ENCODE measurements at regions not wholly inside any gene's neighbourhood (a gene's known extent, or its start where the extent isn't known, plus 50 kb on each side); places are given as distances from the start of the nearest gene placed in this dataset.

- intact Hi-C loops (cut with micrococcal nuclease): no loop called here
- Histone ChIP-seq H3K27ac (ENCODE audit: low read depth, low read length) (no peak overlapping the region), H3K4me2 (ENCODE audit: low read length) (no peak overlapping the region), H3K79me2 (ENCODE audit: insufficient read depth, low read length) (no peaks in the 10 kb centered on the region), H3K4me3 (replicated peaks in 1 of 2; ENCODE audit: low read depth in 1 of 2, low read length in 2 of 2) (no peak overlapping the region), H4K20me1 (ENCODE audit: insufficient read depth) (no peaks in the 10 kb centered on the region), H3K4me1 (ENCODE audit: control insufficient read depth in 1 of 2, insufficient read depth in 2 of 2, low read length in 2 of 2) (peaks cover 5 to 6% of the 10 kb centered on the region in 2 experiments; a peak in 2 of 4 replicates), H3K9ac (ENCODE audit: low read length) (no peak overlapping the region), H2AFZ (ENCODE audit: low read depth, low read length, poor library complexity, severe bottlenecking) (no peak overlapping the region), H3K27me3 (ENCODE audit: insufficient read depth, low read length) (peaks cover 16% of the 10 kb centered on the region), H3K9me3 (ENCODE audit: control insufficient read depth in 1 of 2, insufficient read depth in 1 of 2, low read depth in 1 of 2, low read length in 2 of 2) (no peaks in the 10 kb centered on the region), H3K9me2 (ENCODE audit: insufficient read depth) (no peaks in the 10 kb centered on the region), H3K36me3 (ENCODE audit: control insufficient read depth in 1 of 2, insufficient read depth in 2 of 2, low read length in 2 of 2) (no peaks in the 10 kb centered on the region)
- POLR2A ChIA-PET: no interaction called here
- CTCF ChIA-PET: no interaction called here
- TF ChIP-seq ZNF274 (IDR thresholded peaks at IDR 0.05; ENCODE audit: low read depth, low read length) (no peak), EZH2phosphoT487 (IDR thresholded peaks at IDR 0.05; ENCODE audit: borderline replicate concordance) (no peak), SIN3A (IDR thresholded peaks at IDR 0.05; ENCODE audit: low read depth) (no peak), EGR1 (IDR thresholded peaks at IDR 0.05; ENCODE audit: low read depth) (no peak), YY1 (IDR thresholded peaks at IDR 0.05; ENCODE audit: extremely low read depth, insufficient replicate concordance, low read depth, low read length) (no peak), ELF1 (IDR thresholded peaks at IDR 0.05; ENCODE audit: borderline replicate concordance, low read depth) (no peak), TCF7L2 (IDR thresholded peaks at IDR 0.05; ENCODE audit: borderline replicate concordance, extremely low read depth, insufficient read depth, insufficient read length) (no peak), ZBTB33 (IDR thresholded peaks at IDR 0.05; ENCODE audit: extremely low read depth, insufficient replicate concordance, low read length) (no peak), CEBPB (IDR thresholded peaks at IDR 0.05; ENCODE audit: low read depth) (no peak), POLR2A (IDR thresholded peaks at IDR 0.05; ENCODE audit: borderline replicate concordance, extremely low read depth, insufficient read depth, insufficient read length) (no peak), EZH2 (IDR thresholded peaks at IDR 0.05) (no peak), FOSL1 (IDR thresholded peaks at IDR 0.05; ENCODE audit: low read depth) (no peak), ZFX (IDR thresholded peaks at IDR 0.05) (no peak), POLR2AphosphoS5 (IDR thresholded peaks at IDR 0.05; ENCODE audit: low read depth, low read length) (no peak), CBX3 (IDR thresholded peaks at IDR 0.05; ENCODE audit: low read depth) (no peak), JUND (IDR thresholded peaks at IDR 0.05) (no peak)
- TF ChIP-seq, protein P1, sequence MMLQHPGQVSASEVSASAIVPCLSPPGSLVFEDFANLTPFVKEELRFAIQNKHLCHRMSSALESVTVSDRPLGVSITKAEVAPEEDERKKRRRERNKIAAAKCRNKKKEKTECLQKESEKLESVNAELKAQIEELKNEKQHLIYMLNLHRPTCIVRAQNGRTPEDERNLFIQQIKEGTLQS (IDR thresholded peaks at IDR 0.05): no peak
- DNase-seq (ENCODE audit: low read depth, low spot score) (no peak), ATAC-seq (no peak)
- RAD21 ChIA-PET (ENCODE audit: low non-redundant PET in 1 of 2, low total read pairs in 2 of 2, uncharacterized antibody in 2 of 2, unreplicated experiment in 2 of 2): no interaction called here
- BruUV-seq (replicated peaks): no TSS peak
Observed at GRCh38 chr9:90428517-90428916, 214.1 kb downstream of the DIRAS2 start.
